GM10248 (cell line): ENCODE measurements at regions not wholly inside any gene's neighbourhood (a gene's known extent, or its start where the extent isn't known, plus 50 kb on each side); places are given as distances from the start of the nearest gene placed in this dataset.
"Not testable (repeated sequence)": the region's sequence is repeated elsewhere in the genome, so short reads cannot be mapped to it uniquely, and the experiment has no call there.

Experiments
- CTCF ChIA-PET: fragments of 300-600 bp; sonication (Branson Sonifier 250); formaldehyde crosslinking; extraction: SDS; loops from one replicate; lab custom pipeline; 2021; ENCODE audit warnings: antibody characterized with exemption; lab: Yijun Ruan, JAX
- POLR2A ChIA-PET: fragments of 350-650 bp; sonication (Branson Sonifier 250); formaldehyde crosslinking; extraction: SDS; loops from one replicate; lab custom pipeline; 2020; ENCODE audit warnings: antibody characterized with exemption; lab: Yijun Ruan, JAX
- DNase-seq: peaks from one replicate; pipeline ENCODE4 v3.0.0; 2012; ENCODE audit errors: extremely low spot score
- TF ChIP-seq, protein P1 (sequence below): IDR thresholded peaks from 2 replicates; pipeline ENCODE4 v1.5.1; 2012; ENCODE audit warnings: mild to moderate bottlenecking, low read depth; ENCODE audit errors: extremely low read depth, missing control alignments, control extremely low read depth

- CTCF ChIA-PET = no interaction called here
- DNase-seq = no peak
- POLR2A ChIA-PET = no interaction called here
- TF ChIP-seq, protein P1, sequence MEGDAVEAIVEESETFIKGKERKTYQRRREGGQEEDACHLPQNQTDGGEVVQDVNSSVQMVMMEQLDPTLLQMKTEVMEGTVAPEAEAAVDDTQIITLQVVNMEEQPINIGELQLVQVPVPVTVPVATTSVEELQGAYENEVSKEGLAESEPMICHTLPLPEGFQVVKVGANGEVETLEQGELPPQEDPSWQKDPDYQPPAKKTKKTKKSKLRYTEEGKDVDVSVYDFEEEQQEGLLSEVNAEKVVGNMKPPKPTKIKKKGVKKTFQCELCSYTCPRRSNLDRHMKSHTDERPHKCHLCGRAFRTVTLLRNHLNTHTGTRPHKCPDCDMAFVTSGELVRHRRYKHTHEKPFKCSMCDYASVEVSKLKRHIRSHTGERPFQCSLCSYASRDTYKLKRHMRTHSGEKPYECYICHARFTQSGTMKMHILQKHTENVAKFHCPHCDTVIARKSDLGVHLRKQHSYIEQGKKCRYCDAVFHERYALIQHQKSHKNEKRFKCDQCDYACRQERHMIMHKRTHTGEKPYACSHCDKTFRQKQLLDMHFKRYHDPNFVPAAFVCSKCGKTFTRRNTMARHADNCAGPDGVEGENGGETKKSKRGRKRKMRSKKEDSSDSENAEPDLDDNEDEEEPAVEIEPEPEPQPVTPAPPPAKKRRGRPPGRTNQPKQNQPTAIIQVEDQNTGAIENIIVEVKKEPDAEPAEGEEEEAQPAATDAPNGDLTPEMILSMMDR = no peak
These were observed 308.7 kb upstream of the TFAP2D start for GRCh38 chr6:50404643-50405042.

DNA sequence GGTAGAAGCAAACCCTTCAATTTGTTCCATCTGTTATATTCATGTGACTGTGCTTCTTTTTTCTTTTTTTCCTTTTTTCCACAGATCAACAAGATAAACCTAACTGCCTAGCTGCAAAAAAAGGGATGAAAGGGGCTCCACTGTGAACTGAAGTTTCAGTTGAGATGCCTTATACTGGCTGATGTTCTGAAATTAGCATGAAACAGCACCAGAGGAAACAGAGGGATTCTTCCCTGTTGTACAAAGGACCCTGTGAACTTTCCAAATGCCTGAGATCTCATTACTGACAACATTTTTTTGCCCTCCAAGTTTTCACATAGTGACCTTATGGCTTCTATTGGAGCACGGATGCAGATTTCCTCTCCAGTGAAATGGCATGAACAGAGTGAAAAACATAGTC is 302.7 kb upstream of the TFAP2D start:
- POLR2A ChIA-PET = no interaction called here
- TF ChIP-seq, protein P1 = no peak
- CTCF ChIA-PET = no interaction called here
- DNase-seq = no peak

DNA sequence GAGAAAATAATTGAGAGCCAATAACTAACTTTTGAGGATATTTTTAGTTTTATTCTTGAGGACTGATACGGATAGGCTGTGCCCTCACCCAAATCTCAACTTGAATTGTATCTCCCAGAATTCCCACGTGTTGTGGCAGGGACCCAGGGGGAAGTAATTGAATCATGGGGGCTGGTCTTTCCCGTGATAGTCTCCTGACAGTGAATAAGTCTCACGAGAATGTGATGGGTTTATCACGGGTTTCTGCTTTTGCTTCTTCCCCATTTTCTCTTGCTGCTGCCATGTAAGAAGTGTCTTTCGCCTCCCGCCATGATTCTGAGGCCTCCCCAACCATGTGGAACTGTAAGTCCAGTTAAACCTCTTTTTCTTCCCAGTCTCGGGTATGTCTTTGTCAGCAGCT is 292.3 kb upstream of the TFAP2D start:
- DNase-seq, POLR2A ChIA-PET, CTCF ChIA-PET: not testable (repeated sequence)

GRCh38 chr6:50427267-50427666 is 286.1 kb upstream of the TFAP2D start:
- ChIA-PET POLR2A (no interaction called here), CTCF (no interaction called here)
- DNase-seq = no peak
- TF ChIP-seq, protein P1 = no peak

GRCh38 chr6:50437901-50438300 is 275.4 kb upstream of the TFAP2D start:
- DNase-seq = no peak
- TF ChIP-seq, protein P1 = no peak
- ChIA-PET CTCF (no interaction called here), POLR2A (no interaction called here)

GRCh38 chr6:50442531-50443040 is 270.7 kb upstream of the TFAP2D start:
- no peak for DNase-seq
- POLR2A ChIA-PET = no interaction called here
- CTCF ChIA-PET = interaction anchor here (1.2 to 1.7 kb wide), 2 partner anchors 13 to 14 kb away, joined by 3 to 5 read pairs; no protein-coding TSS in a partner anchor
- TF ChIP-seq, protein P1 = no peak

DNA sequence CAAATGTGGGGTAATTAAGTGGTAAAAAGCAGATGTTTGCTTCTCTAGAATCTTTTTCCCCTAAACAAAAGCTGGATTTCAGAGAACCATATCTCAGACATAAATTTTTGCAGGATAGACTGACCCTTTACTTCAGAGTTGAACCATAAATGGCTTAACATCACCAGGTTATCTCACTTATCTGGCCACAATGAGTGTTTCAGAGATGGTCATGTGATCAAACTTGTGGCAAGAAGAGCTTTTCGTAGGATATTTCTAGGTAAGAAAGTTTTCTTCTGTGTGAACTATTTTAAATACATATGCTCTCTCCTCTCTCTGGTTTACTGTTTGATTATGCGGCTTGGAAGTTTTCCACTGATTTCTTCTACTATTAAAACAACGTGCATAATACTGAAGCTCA is 270.2 kb upstream of the TFAP2D start:
- CTCF ChIA-PET = interaction anchor here (1.2 kb wide), 1 partner anchor 13 kb away, joined by 5 read pairs; no protein-coding TSS in a partner anchor
- POLR2A ChIA-PET = no interaction called here
- no peak for DNase-seq
- TF ChIP-seq, protein P1 = no peak
